Stimulated activated naive B cell treated with anti-CD40 and anti-IgM and Interleukin-4, amounts not matched to agents 10 μg/mL and 1 μg/mL and 100 μg/mL, for 72 hours (primary cell): ENCODE measurements at regions not wholly inside any gene's neighbourhood (a gene's known extent, or its start where the extent isn't known, plus 50 kb on each side); places are given as distances from the start of the nearest gene placed in this dataset.

Experiments used
- ATAC-seq, 2 donors: fragments of 150-1000 bp; cut with Tn5 transposase; replicated peaks; 2 replicates each; pipeline ENCODE4 v1.10.0; 2021; ENCODE audit warnings: moderate library complexity in 1 of 2
- DNase-seq: peaks from one replicate; pipeline ENCODE4 v3.0.0; 2021
- H3K27ac Mint-ChIP-seq: one replicate; pipeline ENCODE4 v1.8.0; 2022; ENCODE audit warnings: mild to moderate bottlenecking, mixed read lengths
- H3K27me3 Mint-ChIP-seq, 2 donors: one replicate each; pipeline ENCODE4 v1.8.0; 2022; ENCODE audit warnings: mixed read lengths in 2 of 2
- H3K36me3 Mint-ChIP-seq, 2 donors: one replicate each; pipeline ENCODE4 v1.8.0; 2022; ENCODE audit warnings: mixed read lengths in 2 of 2, mild to moderate bottlenecking in 1 of 2
- H3K4me1 Mint-ChIP-seq, 2 donors: one replicate each; pipeline ENCODE4 v1.8.0; 2022; ENCODE audit warnings: mixed read lengths in 2 of 2, mild to moderate bottlenecking in 1 of 2
- H3K4me3 Mint-ChIP-seq, 2 donors: one replicate each; pipeline ENCODE4 v1.8.0; 2022; ENCODE audit warnings: mild to moderate bottlenecking in 2 of 2, mixed read lengths in 2 of 2, moderate library complexity in 1 of 2
- H3K9me3 Mint-ChIP-seq, 2 donors: one replicate each; pipeline ENCODE4 v1.8.0; 2022; ENCODE audit warnings: mixed read lengths in 2 of 2, mild to moderate bottlenecking in 1 of 2

- Mint-ChIP-seq H3K27ac (no peak overlapping the region), H3K27me3 (peaks cover 5 to 6% of the 10 kb centered on the region in 2 donors), H3K9me3 (peaks cover 4 to 9% of the 10 kb centered on the region in 2 donors), H3K4me3 (no peak overlapping the region), H3K4me1 (no peaks in the 10 kb centered on the region), H3K36me3 (peaks cover 0 to 5% of the 10 kb centered on the region in 2 donors)
- ATAC-seq (no peak), DNase-seq (no peak)
These were observed 93.8 kb downstream of the GLRX3 start for GRCh38 chr10:130230036-130230435.

- DNase-seq (no peak), ATAC-seq (no peak)
- Mint-ChIP-seq H3K27ac (no peak overlapping the region), H3K4me3 (no peak overlapping the region), H3K27me3 (peaks cover 5 to 6% of the 10 kb centered on the region in 2 donors), H3K36me3 (peaks cover 0 to 5% of the 10 kb centered on the region in 2 donors), H3K4me1 (no peaks in the 10 kb centered on the region), H3K9me3 (peaks cover 4 to 9% of the 10 kb centered on the region in 2 donors)
These were observed 94.4 kb downstream of the GLRX3 start for GRCh38 chr10:130230611-130231010.

GRCh38 chr10:130231251-130231741 lies 95.1 kb downstream of the GLRX3 start:
- H3K4me1 Mint-ChIP-seq = no peaks in the 10 kb centered on the region
- H3K4me3 Mint-ChIP-seq = no peak overlapping the region
- DNase-seq (no peak), ATAC-seq (no peak)
- H3K36me3 Mint-ChIP-seq = peaks cover 0 to 5% of the 10 kb centered on the region in 2 donors
- H3K9me3 Mint-ChIP-seq = peaks cover 4 to 9% of the 10 kb centered on the region in 2 donors
- peaks cover 5 to 9% of the 10 kb centered on the region in 2 donors for H3K27me3 Mint-ChIP-seq
- no peak overlapping the region for H3K27ac Mint-ChIP-seq

DNA sequence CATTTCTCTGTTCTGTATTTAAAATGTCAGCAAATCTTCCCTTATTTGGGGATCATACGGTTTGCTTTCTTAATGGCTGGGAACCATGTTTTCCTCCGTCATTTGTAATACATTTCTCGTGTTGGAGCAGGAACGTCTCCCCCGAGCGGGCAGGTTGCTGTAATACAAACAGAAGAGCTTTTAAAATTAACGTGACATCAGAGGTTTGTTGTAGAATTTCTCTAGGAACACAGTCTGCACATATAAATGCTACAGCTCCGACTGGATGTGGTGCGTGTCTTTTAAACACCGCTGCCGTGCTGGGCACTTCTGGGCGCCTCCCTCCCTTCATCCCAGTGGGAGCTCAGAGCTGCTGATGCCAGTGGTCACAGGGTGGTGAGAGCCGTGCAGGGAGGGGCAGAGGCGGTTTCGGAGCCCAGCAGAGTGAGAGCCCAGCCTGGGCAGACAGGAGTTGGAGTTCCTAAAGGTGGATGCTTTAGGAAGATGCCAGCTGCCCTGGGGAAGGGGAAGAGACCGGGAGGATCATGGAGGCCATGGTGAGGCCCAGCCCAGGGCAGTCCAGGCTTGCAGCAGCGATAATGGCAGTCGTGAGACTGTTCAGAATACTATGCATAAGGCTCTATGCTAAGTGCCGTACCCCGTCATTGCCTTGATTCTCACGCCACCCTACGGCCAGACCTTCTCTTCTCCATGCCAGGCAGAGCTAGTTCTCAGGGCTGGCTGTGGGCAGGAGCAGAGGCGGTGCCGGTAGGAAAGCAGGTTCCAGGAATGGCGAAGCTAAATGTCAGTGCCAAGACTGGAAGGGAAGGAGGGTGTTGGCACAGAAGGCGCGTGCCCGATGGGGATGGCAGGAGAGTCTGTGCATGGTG lies 96.2 kb downstream of the GLRX3 start:
- H3K4me3 Mint-ChIP-seq = no peak overlapping the region
- no peak overlapping the region for H3K27ac Mint-ChIP-seq
- no peak for ATAC-seq

DNA sequence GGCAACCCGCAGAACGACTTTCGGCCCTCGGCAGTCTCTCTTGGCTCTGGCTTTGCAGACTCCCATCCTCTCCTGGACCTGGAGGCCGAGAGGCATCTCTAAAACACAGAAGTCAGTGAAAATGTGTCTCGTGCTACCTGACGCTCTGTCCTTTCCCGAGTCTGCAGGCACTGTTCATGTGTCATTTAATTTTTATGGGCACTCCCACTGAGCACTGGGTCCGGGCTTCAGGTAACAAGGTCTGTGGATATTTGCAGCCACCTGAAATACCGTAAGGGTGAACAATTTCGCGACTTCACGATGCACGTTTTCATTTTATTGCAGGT lies 96.8 kb downstream of the GLRX3 start:
- ATAC-seq = no peak
- Mint-ChIP-seq H3K4me1 (no peaks in the 10 kb centered on the region), H3K27me3 (peaks cover 0 to 6% of the 10 kb centered on the region in 2 donors), H3K9me3 (peaks cover 0 to 4% of the 10 kb centered on the region in 2 donors), H3K27ac (no peak overlapping the region), H3K4me3 (no peak overlapping the region), H3K36me3 (no peaks in the 10 kb centered on the region)
- no peak for DNase-seq

More for the DNA sequence above, 96.2 kb downstream of the GLRX3 start:
- Mint-ChIP-seq H3K4me1 (no peaks in the 10 kb centered on the region), H3K27me3 (peaks cover 0 to 6% of the 10 kb centered on the region in 2 donors), H3K36me3 (peaks cover 0 to 1% of the 10 kb centered on the region in 2 donors), H3K9me3 (peaks cover 2 to 7% of the 10 kb centered on the region in 2 donors)
- DNase-seq = no peak

DNA sequence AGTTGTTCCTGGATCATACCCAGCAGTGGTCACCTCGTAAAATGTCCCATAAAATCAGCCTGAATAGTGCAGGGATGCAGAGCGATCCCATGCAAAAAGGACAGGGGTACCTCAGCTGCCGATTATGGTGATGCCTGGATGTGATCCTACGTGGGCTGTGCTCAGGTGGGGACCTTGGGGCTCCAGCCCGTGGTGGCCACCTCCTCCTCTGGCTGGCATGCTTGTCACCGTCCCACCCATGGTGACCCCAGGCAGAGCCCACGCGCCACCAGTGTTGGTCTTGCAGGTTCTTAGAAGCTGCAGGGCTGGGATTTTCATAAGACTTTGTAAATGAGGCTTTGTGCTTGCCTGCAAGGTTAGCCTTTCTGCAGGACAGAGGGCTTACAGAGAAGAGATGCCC lies 97.2 kb downstream of the GLRX3 start:
- Mint-ChIP-seq H3K4me1 (no peaks in the 10 kb centered on the region), H3K4me3 (no peak overlapping the region), H3K9me3 (no peaks in the 10 kb centered on the region), H3K36me3 (no peaks in the 10 kb centered on the region), H3K27me3 (peaks cover 0 to 6% of the 10 kb centered on the region in 2 donors), H3K27ac (no peak overlapping the region)
- DNase-seq = no peak
- no peak for ATAC-seq

- no peak for ATAC-seq
- H3K27me3 Mint-ChIP-seq = peaks cover 0 to 6% of the 10 kb centered on the region in 2 donors
- H3K27ac Mint-ChIP-seq = no peak overlapping the region
- DNase-seq = no peak
- no peak overlapping the region for H3K4me3 Mint-ChIP-seq
- no peaks in the 10 kb centered on the region for H3K36me3 Mint-ChIP-seq
- H3K9me3 Mint-ChIP-seq = no peaks in the 10 kb centered on the region
- H3K4me1 Mint-ChIP-seq = no peaks in the 10 kb centered on the region
These were observed 98.2 kb downstream of the GLRX3 start for GRCh38 chr10:130234171-130234965.

DNA sequence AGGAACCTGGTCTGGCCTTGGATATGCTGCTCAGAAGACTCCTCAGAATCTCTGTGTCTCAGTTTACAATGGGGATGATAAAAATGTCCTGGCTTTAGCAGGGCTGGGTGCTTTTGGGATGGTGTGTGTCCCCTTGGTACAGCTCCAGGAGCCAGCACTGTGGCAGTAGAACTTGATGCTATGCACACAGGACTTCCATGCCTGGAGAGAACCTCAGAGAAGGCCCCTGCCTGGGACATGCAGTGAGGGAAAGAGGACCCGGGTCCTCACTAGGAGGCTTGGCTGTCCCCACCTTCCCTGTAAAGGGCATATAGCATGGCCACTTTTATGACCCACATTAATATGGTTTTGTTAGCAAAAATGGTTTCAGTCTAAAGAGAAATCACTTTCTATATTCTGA lies 100.5 kb downstream of the GLRX3 start:
- Mint-ChIP-seq H3K9me3 (peaks cover 6 to 7% of the 10 kb centered on the region in 2 donors), H3K27me3 (peaks cover 7 to 22% of the 10 kb centered on the region in 2 donors), H3K4me1 (no peaks in the 10 kb centered on the region), H3K36me3 (peaks cover 3 to 5% of the 10 kb centered on the region in 2 donors), H3K27ac (no peak overlapping the region), H3K4me3 (no peak overlapping the region)
- DNase-seq (no peak), ATAC-seq (no peak)

- Mint-ChIP-seq H3K4me3 (no peak overlapping the region), H3K9me3 (peaks cover 7 to 8% of the 10 kb centered on the region in 2 donors), H3K4me1 (peaks cover 0 to 8% of the 10 kb centered on the region in 2 donors), H3K36me3 (peaks cover 4 to 7% of the 10 kb centered on the region in 2 donors), H3K27me3 (peaks cover 33 to 54% of the 10 kb centered on the region in 2 donors), H3K27ac (no peak overlapping the region)
- ATAC-seq (no peak), DNase-seq (no peak)
These were observed 104.2 kb downstream of the GLRX3 start for GRCh38 chr10:130240409-130240808.

DNA sequence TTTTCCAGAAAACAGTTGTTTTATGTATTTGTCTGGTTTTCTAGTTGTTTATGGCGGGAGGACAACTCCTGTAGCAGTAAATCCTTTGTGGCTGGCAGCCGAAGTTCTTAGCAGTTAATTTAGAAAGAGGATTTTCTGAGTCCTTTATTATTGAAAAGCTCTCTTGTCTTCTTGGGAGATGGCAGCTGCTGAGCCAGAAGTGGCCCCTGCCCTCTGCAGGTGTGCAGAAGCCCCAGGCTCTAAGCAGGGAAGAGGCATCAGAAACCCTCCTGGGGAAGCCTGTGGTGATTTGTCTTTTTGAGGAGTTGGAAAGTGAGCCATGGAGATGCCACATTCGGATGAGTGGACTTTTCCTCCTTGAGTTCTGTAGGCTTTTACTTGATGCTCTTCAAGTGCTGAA lies 106.3 kb downstream of the GLRX3 start:
- no peak overlapping the region for H3K4me3 Mint-ChIP-seq
- H3K36me3 Mint-ChIP-seq = peaks cover 4 to 7% of the 10 kb centered on the region in 2 donors
- peaks cover 44 to 48% of the 10 kb centered on the region in 2 donors for H3K27me3 Mint-ChIP-seq
- H3K27ac Mint-ChIP-seq = no peak overlapping the region
- peaks cover 0 to 8% of the 10 kb centered on the region in 2 donors for H3K4me1 Mint-ChIP-seq
- DNase-seq (no peak), ATAC-seq (no peak)
- peaks cover 7 to 8% of the 10 kb centered on the region in 2 donors for H3K9me3 Mint-ChIP-seq

DNA sequence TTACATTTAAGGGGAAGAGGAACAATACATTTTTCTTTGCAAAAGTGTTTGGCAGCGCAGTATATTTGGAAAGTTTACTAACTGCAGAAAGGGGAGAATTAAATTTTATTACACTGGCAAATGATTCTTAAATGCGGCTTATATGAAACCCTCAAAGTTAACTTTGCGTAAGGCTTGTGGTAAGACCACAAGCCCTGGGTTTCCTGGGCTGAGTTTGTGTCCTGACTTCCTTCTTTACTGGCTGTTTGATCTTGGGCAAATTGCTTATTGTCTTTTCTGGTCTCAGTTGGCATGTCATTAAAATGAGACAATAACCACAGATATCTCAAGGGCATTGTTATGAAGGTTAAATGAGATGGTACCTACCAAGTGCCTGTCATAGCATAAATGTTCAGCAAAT lies 106.8 kb downstream of the GLRX3 start:
- no peak overlapping the region for H3K27ac Mint-ChIP-seq
- H3K4me1 Mint-ChIP-seq = peaks cover 0 to 8% of the 10 kb centered on the region in 2 donors
- DNase-seq = no peak
- ATAC-seq = peak in 1 of 2 donors; percentile 19
- peaks cover 44 to 48% of the 10 kb centered on the region in 2 donors for H3K27me3 Mint-ChIP-seq
- H3K4me3 Mint-ChIP-seq = no peak overlapping the region
- H3K36me3 Mint-ChIP-seq = peaks cover 4 to 7% of the 10 kb centered on the region in 2 donors
- H3K9me3 Mint-ChIP-seq = peaks cover 7 to 8% of the 10 kb centered on the region in 2 donors

DNA sequence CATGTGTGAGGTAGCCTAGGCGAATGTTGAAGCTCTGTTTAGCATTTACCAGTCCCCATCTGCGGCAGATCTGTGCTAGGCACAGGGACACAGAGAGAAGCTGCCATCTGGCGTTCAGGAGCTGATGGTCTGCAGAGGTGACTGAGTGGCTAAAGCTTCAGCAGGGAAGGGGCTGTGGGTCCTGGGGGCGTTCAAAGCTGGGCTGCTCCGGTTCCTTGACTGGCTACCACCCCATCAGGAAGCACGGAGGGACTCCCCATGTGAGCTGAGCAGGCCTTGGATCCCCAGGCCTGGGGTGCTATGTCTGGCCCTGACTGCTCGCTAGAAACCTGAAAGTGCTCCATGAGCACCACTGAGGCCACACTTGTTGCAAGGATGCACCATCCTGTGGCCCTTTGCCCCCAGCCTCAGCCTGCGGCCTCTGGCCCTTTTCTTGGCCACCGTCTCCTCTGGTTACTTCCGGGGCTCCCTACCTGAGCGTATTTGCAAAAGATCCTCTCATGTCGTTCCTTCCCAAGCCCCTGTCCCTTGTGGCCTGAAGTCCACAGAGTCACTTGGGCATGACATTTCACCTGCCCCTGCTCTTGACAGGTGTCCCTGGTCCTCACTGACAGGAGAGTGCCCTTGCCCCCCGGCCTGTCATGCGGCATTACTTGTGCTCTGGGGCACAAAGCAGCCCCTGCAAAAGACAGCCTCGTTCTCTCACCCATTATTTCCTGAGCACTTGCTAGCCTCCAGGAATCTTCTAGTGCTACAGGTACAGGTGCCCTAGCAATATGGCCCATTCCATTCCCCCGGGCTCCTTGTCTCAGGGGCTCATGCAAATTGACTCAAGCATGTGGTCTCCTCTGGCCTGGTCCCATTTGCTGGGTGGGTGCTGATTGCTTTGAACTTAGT lies 108.1 kb downstream of the GLRX3 start:
- Mint-ChIP-seq H3K27me3 (peaks cover 44 to 48% of the 10 kb centered on the region in 2 donors), H3K4me1 (peaks cover 0 to 8% of the 10 kb centered on the region in 2 donors), H3K36me3 (peaks cover 4 to 7% of the 10 kb centered on the region in 2 donors), H3K27ac (no peak overlapping the region), H3K4me3 (no peak overlapping the region), H3K9me3 (peaks cover 8% of the 10 kb centered on the region in 2 donors)
- DNase-seq = no peak
- ATAC-seq = no peak

DNA sequence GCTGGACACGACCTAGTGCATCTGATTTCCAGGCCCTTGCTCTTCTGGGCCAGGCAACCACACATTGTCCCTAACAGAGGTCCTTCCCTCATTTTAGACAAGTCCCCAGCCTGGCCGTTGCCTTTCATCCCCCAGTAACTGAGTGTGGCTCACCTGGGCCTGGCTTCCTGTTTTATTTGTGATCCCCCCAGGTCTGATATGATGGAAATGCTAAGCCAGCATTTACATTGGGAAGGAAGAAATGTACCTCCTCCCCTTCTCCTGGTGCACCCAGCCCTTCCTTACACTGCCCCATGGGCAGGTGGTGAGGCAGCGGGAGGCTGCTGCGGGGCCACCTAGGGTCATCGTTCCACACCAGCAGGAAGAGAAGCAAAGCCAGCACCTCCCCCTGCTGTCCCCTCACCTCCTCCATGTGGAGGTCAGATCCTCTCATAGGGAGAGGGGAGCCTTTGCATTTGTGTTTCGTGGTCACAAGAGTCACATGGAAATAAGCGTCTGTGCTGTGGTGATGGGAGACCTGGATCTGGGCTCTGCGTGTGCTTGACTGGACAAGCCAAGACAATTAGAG lies 108.8 kb downstream of the GLRX3 start:
- Mint-ChIP-seq H3K27ac (no peak overlapping the region), H3K4me1 (peaks cover 0 to 8% of the 10 kb centered on the region in 2 donors), H3K9me3 (peaks cover 8 to 9% of the 10 kb centered on the region in 2 donors), H3K36me3 (peaks cover 4 to 7% of the 10 kb centered on the region in 2 donors), H3K27me3 (peaks cover 44 to 48% of the 10 kb centered on the region in 2 donors), H3K4me3 (no peak overlapping the region)
- DNase-seq (no peak), ATAC-seq (no peak)
